ENCODE measurements at regions not wholly inside any gene's neighbourhood (a gene's known extent, or its start where the extent isn't known, plus 50 kb on each side); places are given as distances from the start of the nearest gene placed in this dataset.

DNA sequence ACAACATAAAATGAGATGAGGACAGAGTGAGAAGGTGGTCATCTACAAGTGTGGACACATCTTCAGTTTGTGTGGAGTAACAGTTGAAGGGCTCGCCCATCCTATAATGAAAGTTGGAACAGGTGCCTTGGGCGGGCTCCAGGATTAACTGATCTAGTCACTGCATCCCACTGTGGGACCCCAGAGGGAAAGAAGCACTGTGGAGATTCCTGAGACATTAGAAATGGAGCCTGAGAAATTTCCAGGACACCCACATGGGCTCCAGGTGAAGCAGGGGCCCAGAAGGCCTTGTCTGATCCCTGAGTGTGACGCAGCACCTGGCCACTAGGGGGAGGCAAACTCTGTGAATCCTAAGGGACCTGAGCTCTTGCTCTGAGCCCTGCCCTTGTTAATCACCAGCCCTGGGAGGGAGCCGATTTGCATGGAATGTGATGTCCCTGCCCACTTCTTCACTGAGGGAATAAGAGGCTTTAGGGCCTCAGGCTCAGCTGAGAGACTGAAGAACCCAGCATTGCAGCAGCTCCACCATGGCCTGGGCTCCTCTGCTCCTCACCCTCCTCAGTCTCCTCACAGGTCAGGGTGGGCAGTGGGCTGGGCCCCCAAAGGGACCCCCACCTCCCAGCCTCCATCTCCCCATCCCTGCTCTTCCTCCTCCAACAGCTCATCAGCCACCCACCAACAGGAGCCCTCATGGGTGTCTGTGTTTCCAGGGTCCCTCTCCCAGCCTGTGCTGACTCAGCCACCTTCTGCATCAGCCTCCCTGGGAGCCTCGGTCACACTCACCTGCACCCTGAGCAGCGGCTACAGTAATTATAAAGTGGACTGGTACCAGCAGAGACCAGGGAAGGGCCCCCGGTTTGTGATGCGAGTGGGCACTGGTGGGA, 98.4 kb downstream of the VPREB1 start:
- no peak overlapping the region for H3K4me2 ChIP-seq (ENCODE audit: low read depth, low read length, poor library complexity, severe bottlenecking)
- H3K4me3 ChIP-seq (ENCODE audit: low read length): no peak overlapping the region
- peaks cover 24% of the 10 kb centered on the region for H3K4me1 ChIP-seq (ENCODE audit: low read length)
- H3K27me3 ChIP-seq (ENCODE audit: low read length): no peaks in the 10 kb centered on the region
- no peak overlapping the region for H3K27ac ChIP-seq (ENCODE audit: low read length)
- no peak overlapping the region for H3K9ac ChIP-seq (ENCODE audit: low read length)
- H3K9me3 ChIP-seq (ENCODE audit: low read length): no peaks in the 10 kb centered on the region
- H3K9me2 ChIP-seq (replicated peaks; ENCODE audit: insufficient read depth, low read length): no peaks in the 10 kb centered on the region
- no peaks in the 10 kb centered on the region for H3K36me3 ChIP-seq (ENCODE audit: insufficient read depth, low read length)
- DNase-seq: peak; percentile 88
- no peak overlapping the region for H2AFZ ChIP-seq (ENCODE audit: low read length)
- H3K79me2 ChIP-seq (ENCODE audit: low read length): no peaks in the 10 kb centered on the region
- H4K20me1 ChIP-seq (ENCODE audit: insufficient read depth, low read depth, low read length): no peaks in the 10 kb centered on the region

DNA sequence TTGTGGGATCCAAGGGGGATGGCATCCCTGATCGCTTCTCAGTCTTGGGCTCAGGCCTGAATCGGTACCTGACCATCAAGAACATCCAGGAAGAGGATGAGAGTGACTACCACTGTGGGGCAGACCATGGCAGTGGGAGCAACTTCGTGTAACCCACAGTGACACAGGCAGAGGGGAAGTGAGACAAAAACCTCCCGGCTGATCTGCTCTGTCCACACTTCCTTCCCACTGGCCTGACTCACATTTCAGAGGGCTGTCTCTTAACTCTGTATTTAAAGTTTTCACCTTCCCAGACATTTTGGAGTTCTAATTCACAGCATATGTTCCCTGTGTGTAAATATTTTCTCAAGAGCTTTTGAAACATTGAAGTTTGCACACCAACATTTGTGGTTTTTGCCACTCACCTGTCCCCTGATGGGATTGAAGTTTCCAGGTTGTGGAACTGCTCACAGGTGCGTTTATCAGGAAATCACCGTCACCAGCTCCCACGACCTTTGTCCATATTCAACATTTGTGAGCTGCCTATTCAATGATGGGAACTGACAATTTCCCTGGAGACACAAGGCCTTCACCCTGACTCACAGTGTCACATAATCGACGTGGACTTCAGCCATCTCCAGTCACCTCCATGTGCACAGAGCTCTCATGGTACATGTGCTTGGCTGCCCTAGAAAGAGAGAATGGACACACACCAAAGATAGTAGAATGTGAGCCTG, 99.2 kb downstream of the VPREB1 start:
- Histone ChIP-seq H3K9me3 (ENCODE audit: low read length) (no peaks in the 10 kb centered on the region), H3K27me3 (ENCODE audit: low read length) (no peaks in the 10 kb centered on the region), H3K36me3 (ENCODE audit: insufficient read depth, low read length) (no peaks in the 10 kb centered on the region), H3K4me3 (ENCODE audit: low read length) (no peak overlapping the region), H3K4me2 (ENCODE audit: low read depth, low read length, poor library complexity, severe bottlenecking) (no peak overlapping the region), H3K4me1 (ENCODE audit: low read length) (peaks cover 24% of the 10 kb centered on the region), H3K9ac (ENCODE audit: low read length) (no peak overlapping the region), H3K79me2 (ENCODE audit: low read length) (no peaks in the 10 kb centered on the region), H3K9me2 (replicated peaks; ENCODE audit: insufficient read depth, low read length) (no peaks in the 10 kb centered on the region), H3K27ac (ENCODE audit: low read length) (no peak overlapping the region), H2AFZ (ENCODE audit: low read length) (no peak overlapping the region), H4K20me1 (ENCODE audit: insufficient read depth, low read depth, low read length) (no peaks in the 10 kb centered on the region)
- DNase-seq: no peak

DNA sequence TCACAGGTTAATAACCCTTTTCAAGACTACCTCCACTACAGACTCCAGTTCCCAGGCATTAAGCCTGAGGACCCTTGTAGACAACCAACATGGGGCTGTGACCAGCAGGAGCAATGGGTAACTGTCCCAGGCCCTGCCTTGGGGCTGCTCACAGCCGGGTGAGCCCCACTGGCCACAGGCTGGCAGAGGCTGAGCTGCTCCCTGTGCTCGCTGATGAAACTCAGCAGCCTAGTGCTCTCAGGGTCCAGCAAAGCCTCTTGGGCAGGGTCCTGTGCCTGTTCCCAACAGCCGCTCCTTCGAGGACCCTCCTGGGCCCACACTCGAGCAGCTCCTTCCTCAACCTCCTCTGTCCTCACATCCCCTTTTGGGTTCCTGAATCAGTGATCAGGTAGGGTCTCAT, 99.8 kb downstream of the VPREB1 start:
- no peak overlapping the region for H3K4me3 ChIP-seq (ENCODE audit: low read length)
- no peak for DNase-seq
- no peaks in the 10 kb centered on the region for H3K79me2 ChIP-seq (ENCODE audit: low read length)
- peaks cover 20% of the 10 kb centered on the region for H3K4me1 ChIP-seq (ENCODE audit: low read length)
- no peaks in the 10 kb centered on the region for H3K27me3 ChIP-seq (ENCODE audit: low read length)
- H3K36me3 ChIP-seq (ENCODE audit: insufficient read depth, low read length): no peaks in the 10 kb centered on the region
- no peak overlapping the region for H3K9ac ChIP-seq (ENCODE audit: low read length)
- H3K9me3 ChIP-seq (ENCODE audit: low read length): no peaks in the 10 kb centered on the region
- no peak overlapping the region for H3K4me2 ChIP-seq (ENCODE audit: low read depth, low read length, poor library complexity, severe bottlenecking)
- H4K20me1 ChIP-seq (ENCODE audit: insufficient read depth, low read depth, low read length): no peaks in the 10 kb centered on the region
- H2AFZ ChIP-seq (ENCODE audit: low read length): no peak overlapping the region
- no peaks in the 10 kb centered on the region for H3K9me2 ChIP-seq (replicated peaks; ENCODE audit: insufficient read depth, low read length)
- H3K27ac ChIP-seq (ENCODE audit: low read length): no peak overlapping the region

DNA sequence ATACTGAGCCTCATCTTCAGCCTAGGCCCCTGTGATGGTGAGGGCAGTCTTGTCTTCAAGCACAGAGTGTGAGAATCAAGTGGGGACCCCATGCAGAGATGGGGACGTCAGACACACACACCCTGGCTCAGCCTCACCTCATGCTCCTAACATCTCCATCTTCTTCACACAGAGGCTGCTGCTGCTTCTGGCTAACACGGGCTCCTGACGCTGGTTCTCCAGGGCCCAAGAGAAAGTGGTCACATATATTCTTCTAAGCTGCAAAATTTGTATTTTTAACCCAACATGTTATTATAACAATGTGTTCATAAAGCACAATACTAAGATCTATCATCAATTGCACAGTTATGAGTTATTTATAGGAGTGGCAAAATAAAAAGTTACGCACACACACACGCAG, 101.2 kb downstream of the VPREB1 start:
- DNase-seq: no peak
- Histone ChIP-seq H3K27ac (ENCODE audit: low read length) (no peak overlapping the region), H3K4me1 (ENCODE audit: low read length) (peaks cover 20% of the 10 kb centered on the region), H3K9me3 (ENCODE audit: low read length) (no peaks in the 10 kb centered on the region), H3K36me3 (ENCODE audit: insufficient read depth, low read length) (no peaks in the 10 kb centered on the region), H2AFZ (ENCODE audit: low read length) (no peak overlapping the region), H3K27me3 (ENCODE audit: low read length) (no peaks in the 10 kb centered on the region), H4K20me1 (ENCODE audit: insufficient read depth, low read depth, low read length) (no peaks in the 10 kb centered on the region), H3K9me2 (replicated peaks; ENCODE audit: insufficient read depth, low read length) (no peaks in the 10 kb centered on the region), H3K4me2 (ENCODE audit: low read depth, low read length, poor library complexity, severe bottlenecking) (no peak overlapping the region), H3K9ac (ENCODE audit: low read length) (no peak overlapping the region), H3K79me2 (ENCODE audit: low read length) (no peaks in the 10 kb centered on the region), H3K4me3 (ENCODE audit: low read length) (no peak overlapping the region)

DNA sequence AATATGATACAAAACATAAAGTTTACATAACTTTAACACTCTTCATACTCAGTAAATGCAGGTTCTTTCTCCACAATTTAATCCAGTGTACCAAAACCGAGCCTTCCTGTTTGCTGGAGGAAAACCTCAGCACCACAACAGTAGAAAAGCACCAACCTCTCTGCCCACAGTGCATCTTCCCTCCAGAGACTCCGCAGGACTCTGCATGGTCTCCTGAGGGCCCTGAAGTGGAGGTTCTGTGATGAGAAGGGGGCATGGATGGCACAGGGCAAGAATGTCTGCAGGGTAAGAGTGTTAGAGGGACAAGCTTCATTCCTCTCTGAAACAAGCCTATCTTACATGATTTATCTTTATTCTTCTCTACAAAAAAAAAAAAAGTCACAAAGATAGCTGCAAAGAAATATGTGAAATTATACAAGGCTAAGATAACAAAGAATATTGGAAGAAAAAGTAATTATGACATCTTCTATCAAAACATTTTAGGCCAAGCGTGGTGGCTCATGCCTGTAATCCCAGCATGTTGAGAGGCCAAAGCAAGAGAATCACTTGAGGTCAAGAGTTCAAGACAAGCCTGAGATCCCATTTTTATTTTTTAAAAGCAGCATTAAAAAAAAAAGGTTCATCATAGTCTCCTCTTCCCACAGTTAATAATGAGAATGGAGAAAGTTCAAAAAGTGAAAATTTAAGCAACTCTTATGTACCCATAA, 102.0 kb downstream of the VPREB1 start:
- Histone ChIP-seq H3K9me3 (ENCODE audit: low read length) (no peaks in the 10 kb centered on the region), H3K4me1 (ENCODE audit: low read length) (peaks cover 20% of the 10 kb centered on the region), H3K36me3 (ENCODE audit: insufficient read depth, low read length) (no peaks in the 10 kb centered on the region), H3K4me3 (ENCODE audit: low read length) (no peak overlapping the region), H3K27me3 (ENCODE audit: low read length) (no peaks in the 10 kb centered on the region), H3K9me2 (replicated peaks; ENCODE audit: insufficient read depth, low read length) (no peaks in the 10 kb centered on the region), H2AFZ (ENCODE audit: low read length) (no peak overlapping the region), H4K20me1 (ENCODE audit: insufficient read depth, low read depth, low read length) (no peaks in the 10 kb centered on the region), H3K4me2 (ENCODE audit: low read depth, low read length, poor library complexity, severe bottlenecking) (no peak overlapping the region), H3K9ac (ENCODE audit: low read length) (no peak overlapping the region), H3K27ac (ENCODE audit: low read length) (no peak overlapping the region), H3K79me2 (ENCODE audit: low read length) (no peaks in the 10 kb centered on the region)
- no peak for DNase-seq

DNA sequence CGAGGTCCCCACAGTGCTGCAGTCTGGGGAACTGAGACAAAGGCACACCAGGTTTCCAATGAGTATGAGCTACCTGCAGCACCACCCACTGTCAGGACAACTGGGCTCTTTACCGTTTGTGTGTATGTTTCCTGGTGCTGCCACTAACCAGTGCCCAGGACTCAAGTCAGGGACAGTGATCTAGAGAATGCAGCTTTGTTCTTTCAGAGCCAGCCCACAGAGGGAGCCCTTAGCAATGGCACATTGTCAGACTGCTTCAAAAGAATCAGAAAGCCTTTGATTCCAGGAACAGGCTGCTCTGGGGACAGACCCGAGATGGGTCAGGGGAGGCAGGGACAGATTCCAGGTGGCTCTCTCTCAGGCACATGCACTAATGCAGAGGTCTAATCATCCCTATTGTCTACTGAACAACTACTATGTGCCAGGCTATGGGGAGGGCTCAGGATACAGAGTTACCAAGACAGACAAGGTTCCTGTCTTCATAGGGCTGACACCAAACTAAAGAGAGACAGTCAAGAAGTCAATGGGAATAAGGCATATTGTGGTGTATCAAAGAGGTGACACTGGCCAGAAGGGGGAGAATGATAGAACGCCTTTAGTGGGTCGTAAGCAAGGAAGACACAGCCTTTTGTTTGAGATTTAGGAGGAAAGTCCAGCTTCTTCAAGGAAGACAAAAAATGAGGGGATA, 103.7 kb downstream of the VPREB1 start:
- DNase-seq: peak; percentile 67
- H3K4me3 ChIP-seq (ENCODE audit: low read length): no peak overlapping the region
- H3K27me3 ChIP-seq (ENCODE audit: low read length): no peaks in the 10 kb centered on the region
- no peaks in the 10 kb centered on the region for H3K9me2 ChIP-seq (replicated peaks; ENCODE audit: insufficient read depth, low read length)
- H4K20me1 ChIP-seq (ENCODE audit: insufficient read depth, low read depth, low read length): no peaks in the 10 kb centered on the region
- no peak overlapping the region for H3K9ac ChIP-seq (ENCODE audit: low read length)
- no peaks in the 10 kb centered on the region for H3K9me3 ChIP-seq (ENCODE audit: low read length)
- peaks cover 16% of the 10 kb centered on the region for H3K4me1 ChIP-seq (ENCODE audit: low read length)
- H3K79me2 ChIP-seq (ENCODE audit: low read length): no peaks in the 10 kb centered on the region
- no peak overlapping the region for H2AFZ ChIP-seq (ENCODE audit: low read length)
- no peak overlapping the region for H3K27ac ChIP-seq (ENCODE audit: low read length)
- H3K36me3 ChIP-seq (ENCODE audit: insufficient read depth, low read length): no peaks in the 10 kb centered on the region
- no peak overlapping the region for H3K4me2 ChIP-seq (ENCODE audit: low read depth, low read length, poor library complexity, severe bottlenecking)

DNA sequence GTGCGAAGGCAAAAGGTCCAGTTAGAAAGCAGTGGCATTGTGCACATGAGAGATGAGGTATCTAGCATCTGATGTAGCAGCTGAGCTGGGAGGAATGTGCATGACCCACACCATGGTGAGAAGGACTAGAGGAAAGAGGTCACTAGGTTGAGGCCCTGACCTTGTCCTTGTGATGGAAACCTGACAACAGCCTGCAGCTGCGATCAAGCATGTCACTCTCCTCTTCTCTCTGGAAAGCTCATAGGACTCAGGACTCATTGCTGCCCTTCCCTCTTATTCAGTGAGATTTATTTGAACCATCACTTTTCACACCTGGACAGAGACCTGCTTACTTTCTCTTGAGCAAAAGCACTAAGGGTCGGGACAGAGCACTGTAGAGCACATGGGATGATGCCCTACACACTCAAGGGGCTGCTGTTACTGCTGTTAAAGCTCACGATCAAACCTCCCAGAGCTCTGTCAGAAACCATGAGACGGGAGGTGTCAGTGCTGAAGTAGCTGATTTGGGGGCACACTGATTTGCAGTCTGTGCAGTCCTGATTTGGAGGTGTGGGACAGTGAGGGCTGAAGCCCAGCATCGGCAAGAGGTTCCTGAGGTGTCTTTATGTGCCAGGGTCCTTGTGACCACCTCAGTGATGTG, 104.3 kb downstream of the VPREB1 start:
- H3K79me2 ChIP-seq (ENCODE audit: low read length): no peaks in the 10 kb centered on the region
- no peak overlapping the region for H3K4me2 ChIP-seq (ENCODE audit: low read depth, low read length, poor library complexity, severe bottlenecking)
- H3K9me3 ChIP-seq (ENCODE audit: low read length): no peaks in the 10 kb centered on the region
- H3K4me1 ChIP-seq (ENCODE audit: low read length): peaks cover 10% of the 10 kb centered on the region
- H3K36me3 ChIP-seq (ENCODE audit: insufficient read depth, low read length): no peaks in the 10 kb centered on the region
- H2AFZ ChIP-seq (ENCODE audit: low read length): no peak overlapping the region
- H3K9me2 ChIP-seq (replicated peaks; ENCODE audit: insufficient read depth, low read length): no peaks in the 10 kb centered on the region
- H4K20me1 ChIP-seq (ENCODE audit: insufficient read depth, low read depth, low read length): no peaks in the 10 kb centered on the region
- H3K9ac ChIP-seq (ENCODE audit: low read length): no peak overlapping the region
- no peak overlapping the region for H3K4me3 ChIP-seq (ENCODE audit: low read length)
- no peak overlapping the region for H3K27ac ChIP-seq (ENCODE audit: low read length)
- H3K27me3 ChIP-seq (ENCODE audit: low read length): no peaks in the 10 kb centered on the region
- no peak for DNase-seq

All from Karpas-422 (cell line).